HG03159 (cell line): ENCODE measurements at regions not wholly inside any gene's neighbourhood (a gene's known extent, or its start where the extent isn't known, plus 50 kb on each side); places are given as distances from the start of the nearest gene placed in this dataset.

ENCODE experiments used
- ATAC-seq: cut with Tn5 transposase; IDR thresholded peaks from one replicate; pipeline ENCODE4 v1.9.1; 2021; ENCODE audit warnings: mild to moderate bottlenecking, moderate library complexity; ENCODE audit not compliant: unreplicated experiment

DNA sequence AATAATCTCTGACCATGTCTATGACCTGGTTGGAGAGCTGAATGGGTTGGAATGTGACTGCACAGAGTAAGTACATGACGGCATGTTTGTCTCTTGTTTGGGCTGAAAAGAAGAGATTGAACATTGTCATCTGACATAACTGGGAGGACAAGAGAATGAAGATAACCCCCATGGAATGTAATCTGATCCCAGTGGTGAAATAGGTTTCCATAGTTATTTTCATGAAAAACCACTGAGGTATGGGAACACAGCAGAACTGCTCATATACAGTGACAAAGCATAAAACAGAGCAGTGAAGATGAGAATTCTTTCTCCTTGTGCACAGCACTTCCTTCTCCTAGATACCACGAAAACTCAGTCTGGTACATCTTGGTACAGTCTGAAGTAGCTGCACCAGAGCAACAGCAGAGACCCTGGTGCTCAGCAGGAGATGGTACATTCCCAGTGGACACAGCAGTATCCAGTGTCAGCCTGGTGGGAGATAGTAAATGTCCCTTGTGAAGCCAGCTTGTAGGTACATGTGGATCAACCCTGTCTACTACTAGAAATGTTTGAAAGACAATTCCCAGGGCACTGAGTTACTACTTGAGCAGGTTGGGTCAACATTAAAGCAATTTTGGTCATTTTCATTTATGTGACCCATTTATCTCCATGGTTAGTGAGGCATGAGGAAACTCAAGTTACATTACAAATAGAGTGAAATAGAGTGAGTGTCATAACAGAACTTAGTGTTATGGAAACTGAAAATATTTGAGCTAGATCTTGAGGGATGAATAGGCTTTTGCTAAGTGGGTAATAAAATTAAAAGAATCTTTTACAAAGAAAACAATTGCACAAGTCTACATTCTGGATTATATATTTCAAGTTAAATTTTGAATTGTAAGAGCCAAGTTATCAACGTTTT is 178.3 kb downstream of the SUCNR1 start:
- peak; percentile 55 for ATAC-seq

DNA sequence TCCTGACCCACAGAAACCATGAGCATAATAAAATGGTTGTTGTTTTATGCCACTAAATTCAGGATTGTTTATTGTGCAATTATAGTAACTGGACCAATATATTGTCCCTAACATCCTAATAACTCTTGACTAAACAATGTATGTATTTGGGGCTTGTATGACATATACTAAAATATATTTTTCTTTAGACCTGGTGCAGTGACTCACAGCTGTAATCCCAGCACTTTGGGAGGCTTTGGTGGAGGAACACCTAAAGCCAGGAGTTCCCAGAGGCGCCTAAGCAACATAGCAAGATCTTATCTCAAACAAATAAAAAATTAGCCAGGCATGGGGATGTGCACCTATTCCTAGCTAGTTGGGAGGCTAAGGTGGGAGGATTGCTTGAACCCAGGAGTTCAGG is 180.4 kb downstream of the SUCNR1 start:
- ATAC-seq, result no peak

DNA sequence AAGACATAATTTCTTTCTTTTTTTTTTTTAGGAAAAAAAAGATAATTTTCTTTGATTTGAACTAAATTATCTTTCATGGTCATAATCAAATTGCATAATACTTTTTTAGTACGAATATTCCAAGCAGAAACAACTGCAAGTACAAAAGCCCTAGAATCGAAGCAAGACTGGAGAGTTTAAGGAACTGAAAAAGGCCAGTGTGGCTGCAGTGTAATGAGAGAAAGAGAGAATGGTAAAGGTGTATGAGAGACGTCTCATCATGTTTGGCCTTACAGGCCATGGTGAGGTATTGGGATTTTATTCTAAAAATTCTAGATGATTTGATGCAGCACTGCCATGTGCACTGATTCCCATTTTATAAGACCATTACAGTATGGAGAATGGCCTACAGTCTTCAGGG is 180.9 kb downstream of the SUCNR1 start:
- peak; percentile 65 for ATAC-seq

DNA sequence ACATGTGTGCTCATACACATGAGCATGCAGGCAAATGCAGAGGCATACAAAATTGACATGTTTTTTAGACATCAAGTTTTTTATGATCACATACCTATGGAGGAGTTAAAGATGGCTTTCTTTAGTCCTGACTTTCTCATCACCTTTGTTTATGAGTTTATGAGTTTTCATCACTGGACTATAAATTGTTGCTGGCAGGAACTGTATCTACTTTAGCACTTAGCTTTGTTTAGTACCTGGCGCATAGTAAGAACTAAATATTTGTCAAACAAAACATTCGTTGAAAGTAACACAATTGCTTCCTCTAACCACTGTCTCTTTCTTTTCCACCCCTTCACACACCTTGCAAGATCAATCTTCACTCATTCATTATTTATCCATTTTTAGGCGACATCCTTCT is 182.6 kb downstream of the SUCNR1 start:
- no peak for ATAC-seq

DNA sequence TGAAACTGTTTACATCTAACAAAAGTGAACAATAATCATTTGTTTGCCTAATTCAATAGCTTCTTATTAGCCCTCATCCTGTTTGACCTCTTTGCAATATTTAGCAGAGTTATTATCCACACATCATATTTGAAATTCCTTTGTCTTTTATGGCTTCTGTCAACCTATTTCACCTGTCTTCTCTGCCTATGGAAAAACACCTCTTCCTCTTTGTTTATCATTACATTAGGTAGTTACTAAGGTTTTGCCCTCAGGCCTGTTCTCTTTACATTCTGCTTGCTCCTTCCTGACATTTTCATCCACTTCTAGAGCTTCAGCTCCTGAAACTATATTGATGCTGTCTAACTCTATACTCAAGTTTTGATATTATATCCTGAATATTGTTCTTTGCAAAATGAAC is 183.0 kb downstream of the SUCNR1 start:
- ATAC-seq, result no peak

DNA sequence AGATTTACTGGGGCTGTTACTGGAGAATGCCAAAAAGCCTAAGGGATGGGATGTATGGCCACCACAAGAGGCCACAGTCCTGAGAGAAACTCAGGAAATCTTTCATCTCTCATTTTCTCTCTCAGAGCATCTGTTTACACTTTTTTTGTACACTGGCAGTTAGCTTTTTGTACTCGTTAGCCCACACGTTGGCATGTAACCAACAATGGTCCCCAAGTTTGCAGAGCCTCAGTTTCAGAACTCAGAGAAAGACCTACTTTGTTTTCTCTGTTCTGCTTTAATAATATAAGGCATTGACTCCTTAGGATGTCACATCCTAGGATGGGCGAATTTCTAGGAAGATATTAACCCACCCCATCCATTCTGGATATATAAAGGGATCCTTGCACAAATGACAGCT is 183.5 kb downstream of the SUCNR1 start:
- no peak for ATAC-seq

DNA sequence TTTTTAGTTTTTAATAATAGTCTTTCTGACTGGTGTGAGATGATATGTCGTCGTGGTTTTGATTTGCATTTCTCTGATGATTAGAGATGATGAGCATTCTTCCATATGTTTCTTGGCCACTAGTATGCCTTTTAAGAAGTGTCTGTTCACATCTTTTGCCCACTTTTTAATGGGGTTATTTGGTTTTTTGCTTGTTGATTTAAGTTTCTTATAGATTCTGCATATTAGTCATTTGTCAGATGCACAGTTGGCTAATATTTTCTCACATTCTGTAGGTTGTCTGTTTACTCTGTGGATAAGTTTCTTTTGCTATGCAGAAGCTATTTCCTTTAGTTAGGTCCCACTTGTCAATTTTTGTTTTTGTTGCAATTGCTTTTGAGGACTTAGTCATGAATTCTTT is 185.4 kb downstream of the SUCNR1 start:
- ATAC-seq, result no peak

DNA sequence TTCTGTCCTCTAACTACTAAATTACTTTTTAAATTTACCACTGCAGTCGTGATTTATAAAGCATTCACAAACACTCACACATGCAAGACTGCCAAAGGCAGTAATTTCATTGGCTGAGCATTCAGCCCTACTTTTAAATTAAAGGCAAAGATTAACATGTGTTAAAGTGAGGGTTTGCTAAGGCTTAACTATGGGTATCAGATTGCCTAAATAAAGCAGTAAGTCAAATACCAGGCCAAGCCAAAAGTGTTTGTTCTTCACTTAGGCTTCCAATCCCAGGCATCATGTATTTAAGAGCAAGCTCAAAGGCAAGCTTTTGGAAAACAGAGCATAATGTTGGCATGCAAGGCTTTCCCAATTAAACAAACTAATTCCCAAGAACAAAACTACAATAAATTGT is 187.3 kb downstream of the SUCNR1 start:
- ATAC-seq, result no peak

DNA sequence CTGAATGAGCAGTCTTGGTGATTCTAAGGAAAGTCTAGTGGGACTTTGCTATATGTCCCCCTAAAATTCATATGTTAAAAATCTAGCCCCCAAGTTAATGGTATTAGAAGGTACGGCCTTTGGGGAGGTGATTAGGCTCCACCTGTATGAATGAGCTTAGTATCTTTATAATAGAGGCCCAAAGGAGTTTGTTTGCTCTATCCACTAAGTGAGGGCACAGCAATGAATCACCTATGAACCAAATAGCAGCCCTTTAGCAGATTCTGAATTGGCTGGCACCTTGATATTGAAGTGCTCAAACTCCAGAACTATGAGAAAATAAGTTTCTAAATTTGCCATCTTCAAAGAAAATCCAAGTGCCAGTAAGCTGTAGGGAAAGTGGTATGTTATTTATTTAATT is 187.9 kb downstream of the SUCNR1 start:
- ATAC-seq, result no peak

DNA sequence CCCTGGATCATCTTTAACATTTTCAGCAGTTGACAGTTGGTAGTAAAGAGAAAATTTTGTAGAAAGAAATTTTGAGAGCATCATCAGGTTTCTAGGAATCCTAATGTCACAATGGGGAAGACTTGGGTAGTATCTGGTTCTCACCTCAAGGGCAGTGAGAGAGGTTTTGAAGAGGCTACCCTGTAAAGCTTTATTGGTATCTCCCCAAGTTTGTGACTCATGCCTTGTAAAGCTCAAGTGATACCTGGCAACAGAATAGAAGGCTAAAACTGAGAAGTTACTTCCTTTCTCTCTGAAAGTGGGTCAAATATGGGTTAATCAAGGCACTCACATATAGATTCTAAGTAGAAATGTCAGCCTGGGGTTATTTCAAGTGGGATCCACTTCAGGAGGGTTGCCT is 196.4 kb downstream of the SUCNR1 start:
- no peak for ATAC-seq

DNA sequence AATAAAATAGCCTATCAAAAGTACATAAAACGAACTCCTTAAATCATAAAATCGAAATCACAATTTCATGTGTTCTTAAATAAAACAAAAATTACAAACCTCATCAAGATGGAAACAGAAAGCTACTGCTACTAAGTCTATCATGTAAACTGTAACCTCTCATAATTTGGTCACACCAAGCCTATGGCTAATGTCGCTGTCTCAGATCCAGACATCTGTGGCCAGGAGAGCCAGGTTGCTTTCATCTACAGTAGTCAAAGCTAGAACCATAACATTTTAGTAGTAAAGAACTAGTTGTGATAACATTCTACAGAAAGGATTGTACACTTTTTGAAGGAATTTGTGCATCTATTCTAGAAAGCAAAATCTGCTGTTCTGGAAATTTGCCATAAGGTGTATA is 197.4 kb upstream of the MBNL1 start:
- no peak for ATAC-seq

DNA sequence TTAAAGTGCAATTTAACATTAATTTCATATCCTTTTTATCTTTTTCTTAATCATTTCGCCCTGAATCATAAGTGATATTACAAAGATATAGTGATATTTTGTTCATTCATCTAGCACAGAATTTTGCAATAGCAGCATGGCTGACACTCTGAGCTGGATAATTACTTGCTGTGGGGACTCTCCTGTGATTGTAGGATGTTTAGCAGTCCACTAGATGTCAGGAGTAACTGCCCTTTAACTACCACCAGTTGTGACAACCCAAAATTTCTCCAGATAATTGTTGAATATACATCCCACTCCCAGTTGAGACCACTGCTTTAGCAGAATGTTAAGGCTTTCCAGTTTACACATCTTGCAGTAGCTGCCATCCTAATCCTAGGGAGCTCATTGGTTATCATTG is 196.8 kb upstream of the MBNL1 start:
- peak; percentile 54 for ATAC-seq

DNA sequence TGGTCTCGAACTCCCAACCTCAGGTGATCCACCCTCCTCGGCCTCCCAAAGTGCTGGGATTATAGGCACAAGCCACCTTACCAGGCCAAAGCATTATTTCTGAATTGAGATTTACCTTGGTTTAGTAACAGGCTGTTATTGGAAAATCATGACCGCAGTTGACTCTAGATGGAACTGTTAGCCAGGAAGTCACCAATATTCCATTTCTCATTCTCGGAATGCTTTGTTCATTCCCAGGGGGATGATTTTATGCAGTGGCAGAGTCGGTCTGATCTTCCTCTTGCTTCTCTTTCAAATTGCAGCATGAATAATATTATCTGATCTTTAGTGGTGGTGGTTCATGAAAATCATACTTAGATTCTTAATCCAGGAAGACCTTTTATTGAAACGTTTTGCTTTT is 195.5 kb upstream of the MBNL1 start:
- no peak for ATAC-seq

DNA sequence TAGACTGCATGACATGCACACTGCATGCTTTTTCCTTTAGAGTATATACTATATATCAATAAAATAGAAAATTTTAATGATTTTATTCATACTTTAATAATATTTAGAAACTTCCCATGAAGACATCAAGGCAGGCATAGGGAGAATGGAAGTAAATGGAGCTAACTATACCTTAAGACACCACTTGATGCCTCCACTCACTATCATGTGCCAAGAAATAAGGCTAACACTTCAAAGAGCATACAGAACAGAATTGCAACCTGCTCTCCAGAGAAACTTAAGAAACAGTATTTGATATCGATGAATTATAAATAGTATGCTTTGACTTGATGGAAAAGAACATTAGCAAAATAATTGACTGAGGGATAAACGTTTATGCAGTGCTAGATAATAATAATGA is 192.6 kb upstream of the MBNL1 start:
- no peak for ATAC-seq

DNA sequence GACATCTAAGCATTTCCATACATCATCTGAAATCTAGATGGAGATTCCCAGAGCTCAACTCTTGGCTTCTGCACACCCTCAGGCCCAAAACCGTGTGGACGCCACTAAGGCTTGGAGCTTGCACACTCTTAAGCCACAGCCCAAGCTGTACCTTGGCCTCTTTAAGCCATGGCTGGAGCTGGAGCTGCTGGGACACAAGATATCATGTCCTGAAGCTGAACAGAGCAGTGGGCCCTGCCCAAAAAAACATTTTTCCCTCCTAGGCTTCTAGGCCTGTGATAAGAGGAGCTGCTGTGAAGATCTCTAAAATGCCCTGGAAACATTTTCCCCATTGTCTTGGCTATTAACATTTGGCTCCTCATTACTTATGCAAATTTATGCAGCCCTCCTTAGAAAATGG is 188.7 kb upstream of the MBNL1 start:
- no peak for ATAC-seq

DNA sequence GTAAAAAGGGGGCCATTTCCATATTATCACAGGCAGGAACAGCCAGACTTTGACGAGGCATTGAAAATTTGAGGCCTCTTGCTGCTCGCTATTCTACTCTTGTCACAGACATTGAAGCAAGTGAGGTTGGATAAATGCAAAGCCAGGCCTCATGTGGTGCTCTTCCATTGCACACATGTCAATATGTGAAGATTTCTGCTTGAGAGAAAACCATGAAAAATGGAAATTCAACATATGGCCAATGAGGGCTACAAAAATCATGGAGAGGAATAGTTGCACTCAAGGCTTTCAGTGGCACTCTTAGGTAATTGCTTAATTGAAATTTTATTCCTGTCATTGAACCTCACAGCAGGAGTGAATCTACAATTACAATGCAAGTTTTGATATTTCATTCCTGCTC is 185.6 kb upstream of the MBNL1 start:
- ATAC-seq, result no peak

DNA sequence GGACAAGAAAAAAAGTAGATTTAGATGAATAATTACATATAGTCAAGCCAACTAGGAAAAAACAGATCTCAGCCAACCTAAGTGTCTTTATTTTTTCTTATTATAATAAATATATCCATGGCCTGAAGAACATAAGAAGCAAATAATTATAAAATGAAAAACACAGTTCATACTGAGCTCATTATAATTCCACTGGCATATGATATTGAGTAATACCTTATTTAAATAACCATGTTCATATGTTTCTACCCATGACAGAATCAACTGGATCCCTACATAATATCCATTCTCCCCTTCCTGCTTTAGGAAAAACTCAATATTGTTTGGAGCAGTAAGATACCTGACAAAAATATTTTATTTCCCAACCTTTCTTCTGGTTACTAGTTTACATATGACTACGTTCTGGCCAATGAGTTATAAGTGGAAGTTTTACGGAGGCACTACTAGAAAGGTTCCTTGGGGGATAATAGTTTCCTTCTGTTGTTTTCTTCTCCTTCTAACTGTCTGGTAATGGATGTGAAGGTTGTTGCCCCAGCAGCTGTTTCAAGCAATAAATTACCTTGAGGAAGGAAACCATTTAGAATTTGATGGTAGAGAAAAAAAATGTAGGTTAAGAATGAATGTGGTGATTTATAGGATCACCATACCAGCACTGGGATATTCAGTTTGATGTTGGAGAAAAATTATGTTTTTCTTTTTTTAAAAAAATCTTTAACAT is 184.1 kb upstream of the MBNL1 start:
- ATAC-seq, result no peak

DNA sequence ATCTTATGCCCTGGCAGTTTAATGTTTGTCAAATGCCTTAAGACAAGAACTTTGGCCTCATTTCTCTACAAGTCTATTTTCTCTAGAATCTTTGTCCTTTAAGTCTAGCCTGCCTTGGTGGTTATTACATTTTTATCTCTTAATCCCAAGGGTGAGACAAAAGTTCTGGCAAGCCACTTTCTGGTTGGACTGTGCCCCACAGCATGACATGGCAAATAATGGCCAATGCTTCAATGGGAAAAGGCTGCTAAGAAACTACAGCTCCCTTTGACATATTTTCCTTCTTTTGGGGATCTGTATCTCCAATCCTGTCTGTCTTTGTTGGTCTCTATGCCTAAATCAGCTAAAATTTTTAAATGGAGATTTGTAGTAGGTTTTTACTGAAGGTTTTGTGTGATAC is 181.6 kb upstream of the MBNL1 start:
- no peak for ATAC-seq

DNA sequence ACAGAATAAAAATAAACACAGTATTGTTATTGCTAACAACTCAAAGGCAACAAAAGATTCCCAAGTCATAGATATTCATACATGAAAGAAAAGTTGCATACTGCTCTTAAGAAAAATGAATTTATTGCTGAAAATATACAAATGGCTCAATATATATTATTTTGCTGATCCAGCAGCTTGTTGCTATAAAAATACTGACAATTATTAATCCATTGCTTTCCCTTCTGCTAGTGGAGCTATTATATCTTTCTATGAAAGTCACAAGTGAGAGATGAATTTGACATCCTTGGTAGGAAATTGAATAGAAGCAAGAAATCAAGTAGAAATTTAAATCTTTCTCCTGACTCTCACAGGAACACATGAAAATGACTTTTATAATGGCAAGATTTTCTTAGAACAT is 179.2 kb upstream of the MBNL1 start:
- no peak for ATAC-seq

DNA sequence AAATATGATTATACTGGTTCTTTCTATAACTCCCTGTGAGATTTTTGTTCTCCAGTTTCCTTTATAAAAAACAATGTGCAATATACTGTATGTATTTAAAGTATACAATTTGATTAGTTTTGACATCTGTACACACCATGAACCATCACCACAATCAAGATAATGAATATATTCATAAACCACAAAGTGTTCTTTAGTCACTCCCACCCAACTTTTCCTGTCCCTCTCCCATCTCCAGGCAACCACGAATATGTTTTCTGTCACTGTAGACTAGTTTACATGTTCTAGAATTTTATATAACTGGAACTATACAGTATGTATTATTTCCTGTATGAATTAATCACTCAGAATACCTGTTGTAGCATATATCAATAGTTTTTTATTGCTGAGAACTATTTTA is 177.0 kb upstream of the MBNL1 start:
- ATAC-seq, result no peak

DNA sequence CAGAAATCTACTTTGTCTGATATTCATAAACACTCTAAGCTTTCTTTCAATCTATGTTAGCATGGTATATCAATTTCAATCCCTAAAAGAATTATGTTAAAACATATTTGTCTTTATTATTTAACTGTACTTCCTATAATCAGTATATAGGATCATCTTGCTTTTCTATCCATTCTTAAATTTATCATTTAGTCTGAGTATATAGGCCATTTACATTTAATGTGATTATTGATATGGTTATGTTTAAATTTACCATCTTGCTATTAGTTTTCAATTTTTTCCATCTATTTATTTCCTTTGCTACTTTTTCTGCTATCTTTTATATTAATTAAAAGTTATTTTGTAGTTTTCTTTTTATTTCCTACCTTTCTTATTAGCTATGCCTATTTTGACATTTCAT is 174.8 kb upstream of the MBNL1 start:
- no peak for ATAC-seq

DNA sequence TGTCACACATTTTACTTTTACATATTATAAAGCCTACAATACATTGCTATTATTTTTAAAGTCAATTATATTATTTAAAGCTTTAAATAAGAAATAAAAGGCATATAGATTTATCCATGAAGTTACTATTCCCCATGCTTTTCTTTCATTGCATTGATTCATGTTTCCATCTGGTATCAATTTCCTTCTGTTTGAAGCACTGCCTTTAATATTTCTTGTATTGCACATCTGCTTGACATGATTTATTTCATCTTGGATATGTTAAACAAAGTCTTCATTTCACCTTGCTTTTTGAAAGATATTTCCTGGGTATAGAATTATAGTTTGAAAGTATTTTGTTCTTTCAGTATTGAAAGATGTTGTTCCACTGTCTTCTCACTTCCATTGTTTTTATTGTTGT is 174.3 kb upstream of the MBNL1 start:
- ATAC-seq, result no peak
